Endodermal cell (in vitro differentiated cells): ENCODE measurements at regions not wholly inside any gene's neighbourhood (a gene's known extent, or its start where the extent isn't known, plus 50 kb on each side); places are given as distances from the start of the nearest gene placed in this dataset.
"Not testable (repeated sequence)": the region's sequence is repeated elsewhere in the genome, so short reads cannot be mapped to it uniquely, and the experiment has no call there.

ENCODE experiments used
- DNase-seq: peaks from one replicate; pipeline ENCODE4 v3.0.0-alpha.2; 2017
- H3K27ac ChIP-seq: 2 replicates; pipeline ENCODE4 v1.5.1; 2013; ENCODE audit warnings: mild to moderate bottlenecking, low read depth, low read length, moderate library complexity
- H3K27me3 ChIP-seq: 2 replicates; pipeline ENCODE4 v1.6.1; 2013; ENCODE audit warnings: mild to moderate bottlenecking, low read length, moderate library complexity; ENCODE audit not compliant: insufficient read depth, control insufficient read depth, poor library complexity, severe bottlenecking
- H3K36me3 ChIP-seq: 2 replicates; pipeline ENCODE4 v1.7.0; 2013; ENCODE audit warnings: mild to moderate bottlenecking, low read length, moderate library complexity; ENCODE audit not compliant: control insufficient read depth, insufficient read depth
- H3K4me1 ChIP-seq: one replicate; pipeline ENCODE4 v1.7.0; 2013; ENCODE audit warnings: low read length; ENCODE audit not compliant: control insufficient read depth, insufficient read depth
- H3K4me3 ChIP-seq: 2 replicates; pipeline ENCODE4 v1.5.1; 2013; ENCODE audit warnings: mild to moderate bottlenecking, low read length, moderate library complexity
- H3K9ac ChIP-seq: 2 replicates; pipeline ENCODE4 v1.6.1; 2013; ENCODE audit warnings: mild to moderate bottlenecking, low read length, moderate library complexity; ENCODE audit not compliant: poor library complexity, severe bottlenecking; ENCODE audit errors: extremely low read depth
- H3K9me3 ChIP-seq: 2 replicates; pipeline ENCODE4 v1.6.1; 2013; ENCODE audit warnings: mild to moderate bottlenecking, low read length, moderate library complexity; ENCODE audit not compliant: control insufficient read depth
- H3K27ac Mint-ChIP-seq: 2 replicates; pipeline ENCODE4 v1.8.0; 2020; ENCODE audit warnings: mixed read lengths
- H3K27me3 Mint-ChIP-seq: 2 replicates; pipeline ENCODE4 v1.8.0; 2021; ENCODE audit warnings: mild to moderate bottlenecking, mixed read lengths; ENCODE audit not compliant: insufficient read depth
- H3K36me3 Mint-ChIP-seq: 2 replicates; pipeline ENCODE4 v1.8.0; 2020; ENCODE audit warnings: low read depth, mixed read lengths
- H3K4me1 Mint-ChIP-seq: 2 replicates; pipeline ENCODE4 v1.8.0; 2020; ENCODE audit warnings: mixed read lengths
- H3K4me3 Mint-ChIP-seq: 2 replicates; pipeline ENCODE4 v1.8.0; 2020; ENCODE audit warnings: mild to moderate bottlenecking, moderate library complexity, mixed read lengths
- H3K9me3 Mint-ChIP-seq: 2 replicates; pipeline ENCODE4 v1.8.0; 2020; ENCODE audit warnings: mild to moderate bottlenecking, mixed read lengths
- CTCF ChIP-seq: fragments of 200-600 bp; sonication (generic); conservative IDR thresholded peaks from 2 replicates; pipeline ENCODE4 v1.5.0; 2021; ENCODE audit warnings: antibody characterized with exemption, mild to moderate bottlenecking
- WGBS, 2 experiments: methylation state at CpG; one replicate each; pipeline versions ENCODE4 v1.1.5 to v1.1.7; 2013; ENCODE audit warnings: missing lambda C conversion rate in 2 of 2, mixed read lengths in 1 of 2; ENCODE audit not compliant: insufficient coverage in 1 of 2, insufficient read length in 1 of 2; 5-methylcytosine and 5-hydroxymethylcytosine counted together

GRCh38 chr4:28015996-28016395 lies 1155.4 kb downstream of the STIM2 start:
- Mint-ChIP-seq H3K36me3 (no peaks in the 10 kb centered on the region), H3K27me3 (no peaks in the 10 kb centered on the region), H3K4me1 (peaks cover 5% of the 10 kb centered on the region), H3K4me3 (no peak overlapping the region), H3K9me3 (peaks cover 14% of the 10 kb centered on the region), H3K27ac (no peak overlapping the region)
- no peaks in the 10 kb centered on the region for H3K36me3 ChIP-seq
- TF ChIP-seq CTCF: no peak
- H3K9ac ChIP-seq: no peak overlapping the region
- 83 to 94% methylated on average over 2 of the region's 2 CpGs for WGBS, 2 experiments
- H3K4me1 ChIP-seq: no peaks in the 10 kb centered on the region
- no peaks in the 10 kb centered on the region for H3K27me3 ChIP-seq
- H3K4me3 ChIP-seq: no peak overlapping the region
- H3K27ac ChIP-seq: no peak overlapping the region
- DNase-seq: no peak
- peaks cover 26% of the 10 kb centered on the region for H3K9me3 ChIP-seq

- not testable (repeated sequence) for H3K27ac Mint-ChIP-seq, H3K4me3 Mint-ChIP-seq
These were observed 1177.6 kb downstream of the STIM2 start for GRCh38 chr4:28038253-28038652.

GRCh38 chr4:28062562-28062961 lies 1201.9 kb downstream of the STIM2 start:
- no peaks in the 10 kb centered on the region for H3K27me3 ChIP-seq
- no peaks in the 10 kb centered on the region for H3K27me3 Mint-ChIP-seq
- H3K9ac ChIP-seq: no peak overlapping the region
- no peak for DNase-seq
- H3K36me3 ChIP-seq: no peaks in the 10 kb centered on the region
- 70 to 84% methylated on average over 2 to 3 of the region's 3 CpGs for whole genome bisulfite sequencing, 2 experiments
- H3K4me3 ChIP-seq: no peak overlapping the region
- no peak overlapping the region for H3K27ac Mint-ChIP-seq
- H3K4me1 ChIP-seq: no peaks in the 10 kb centered on the region
- peaks cover 3% of the 10 kb centered on the region for H3K4me1 Mint-ChIP-seq
- no peak overlapping the region for H3K4me3 Mint-ChIP-seq
- H3K9me3 Mint-ChIP-seq: no peaks in the 10 kb centered on the region
- peak; percentile 10 for TF ChIP-seq CTCF
- H3K36me3 Mint-ChIP-seq: no peaks in the 10 kb centered on the region
- H3K27ac ChIP-seq: no peak overlapping the region
- no peaks in the 10 kb centered on the region for H3K9me3 ChIP-seq

More at GRCh38 chr4:28038253-28038652, 1177.6 kb downstream of the STIM2 start:
- not testable (repeated sequence) for H3K27me3 Mint-ChIP-seq, H3K36me3 ChIP-seq, H3K4me3 ChIP-seq, H3K36me3 Mint-ChIP-seq, H3K9me3 ChIP-seq, H3K4me1 Mint-ChIP-seq, H3K27me3 ChIP-seq, H3K9me3 Mint-ChIP-seq, H3K27ac ChIP-seq, H3K4me1 ChIP-seq, DNase-seq, H3K9ac ChIP-seq
- WGBS, 2 experiments: 71 to 77% methylated on average over 4 to 6 of the region's 6 CpGs

GRCh38 chr4:28073860-28074555 lies 1213.4 kb downstream of the STIM2 start:
- no peak overlapping the region for H3K27ac ChIP-seq
- H3K27ac Mint-ChIP-seq: no peak overlapping the region
- no peaks in the 10 kb centered on the region for H3K9me3 ChIP-seq
- peak; percentile 69 for DNase-seq
- H3K27me3 Mint-ChIP-seq: no peaks in the 10 kb centered on the region
- no peaks in the 10 kb centered on the region for H3K27me3 ChIP-seq
- no peaks in the 10 kb centered on the region for H3K36me3 ChIP-seq
- peaks cover 12% of the 10 kb centered on the region for H3K9me3 Mint-ChIP-seq
- no peaks in the 10 kb centered on the region for H3K36me3 Mint-ChIP-seq
- H3K4me1 Mint-ChIP-seq: no peaks in the 10 kb centered on the region
- peak; percentile 71 for TF ChIP-seq CTCF
- no peaks in the 10 kb centered on the region for H3K4me1 ChIP-seq
- no peak overlapping the region for H3K9ac ChIP-seq
- peak overlapping the region; percentile 37 for H3K4me3 Mint-ChIP-seq
- no peak overlapping the region for H3K4me3 ChIP-seq
- 81 to 84% methylated on average over 4 to 12 of the region's 12 CpGs for WGBS, 2 experiments
